ENCODE measurements at regions not wholly inside any gene's neighbourhood (a gene's known extent, or its start where the extent isn't known, plus 50 kb on each side); places are given as distances from the start of the nearest gene placed in this dataset.

DNA sequence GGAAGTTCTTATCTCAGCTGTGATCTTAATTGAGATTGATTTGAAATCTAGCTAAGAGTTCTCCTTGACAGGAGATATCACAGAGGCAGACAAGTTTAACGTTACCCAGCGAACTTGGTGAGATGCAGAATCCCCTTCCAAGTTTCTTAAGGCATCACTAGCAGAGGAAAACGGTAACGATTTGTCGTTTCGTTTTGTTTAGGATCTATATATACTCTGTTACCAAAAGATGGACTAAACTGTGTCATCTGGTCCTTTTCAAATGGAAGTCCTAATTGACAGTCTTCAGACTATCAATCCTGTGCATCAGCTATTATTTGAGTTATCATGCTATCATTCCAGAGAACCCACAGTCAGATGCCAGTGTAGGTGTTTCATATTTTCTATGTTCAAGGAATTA lies 316.7 kb upstream of the SORCS1 start (continued):
- TF ChIP-seq, protein P1, sequence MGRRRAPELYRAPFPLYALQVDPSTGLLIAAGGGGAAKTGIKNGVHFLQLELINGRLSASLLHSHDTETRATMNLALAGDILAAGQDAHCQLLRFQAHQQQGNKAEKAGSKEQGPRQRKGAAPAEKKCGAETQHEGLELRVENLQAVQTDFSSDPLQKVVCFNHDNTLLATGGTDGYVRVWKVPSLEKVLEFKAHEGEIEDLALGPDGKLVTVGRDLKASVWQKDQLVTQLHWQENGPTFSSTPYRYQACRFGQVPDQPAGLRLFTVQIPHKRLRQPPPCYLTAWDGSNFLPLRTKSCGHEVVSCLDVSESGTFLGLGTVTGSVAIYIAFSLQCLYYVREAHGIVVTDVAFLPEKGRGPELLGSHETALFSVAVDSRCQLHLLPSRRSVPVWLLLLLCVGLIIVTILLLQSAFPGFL (CRISPR knock-in tag; IDR thresholded peaks at IDR 0.05; ENCODE audit: borderline replicate concordance), result no peak

DNA sequence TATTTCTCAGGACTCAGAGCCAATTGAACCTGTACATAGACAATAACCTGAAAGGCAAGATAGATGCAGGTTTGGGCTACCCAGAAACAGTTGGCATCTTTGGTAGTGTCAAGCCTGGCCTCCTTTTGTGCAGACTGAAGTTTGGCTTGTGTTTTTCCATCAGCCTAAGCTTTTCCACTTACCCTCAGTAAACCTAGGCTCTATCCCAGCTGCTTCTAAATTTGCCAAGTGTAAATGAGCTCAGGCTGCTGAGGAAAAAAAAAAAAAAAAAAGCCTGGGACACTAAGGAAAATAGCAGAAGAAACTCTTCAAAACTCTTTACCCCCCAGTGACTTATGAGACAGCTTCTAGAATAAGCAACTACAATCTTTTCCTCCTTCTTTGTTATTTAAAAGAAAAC lies 316.3 kb upstream of the SORCS1 start:
- peaks cover 19% of the 10 kb centered on the region for H3K9me3 Mint-ChIP-seq
- H3K27ac Mint-ChIP-seq, result no peak overlapping the region
- no peak for TF ChIP-seq FOXK1 (CRISPR knock-in tag; IDR thresholded peaks at IDR 0.05)
- peaks cover 2% of the 10 kb centered on the region; the same call in 1 of the 2 replicates for H3K36me3 Mint-ChIP-seq
- ChIA-PET POLR2A (no interaction called here), CTCF (no interaction called here)
- H3K4me1 Mint-ChIP-seq, result peaks cover 11% of the 10 kb centered on the region
- DNase-seq (ENCODE audit: low spot score), result no peak
- ATAC-seq, result no peak
- H3K4me3 Mint-ChIP-seq, result no peak overlapping the region
- peaks cover 2% of the 10 kb centered on the region; the same call in 1 of the 2 replicates for H3K27me3 Mint-ChIP-seq (ENCODE audit: low read depth)

DNA sequence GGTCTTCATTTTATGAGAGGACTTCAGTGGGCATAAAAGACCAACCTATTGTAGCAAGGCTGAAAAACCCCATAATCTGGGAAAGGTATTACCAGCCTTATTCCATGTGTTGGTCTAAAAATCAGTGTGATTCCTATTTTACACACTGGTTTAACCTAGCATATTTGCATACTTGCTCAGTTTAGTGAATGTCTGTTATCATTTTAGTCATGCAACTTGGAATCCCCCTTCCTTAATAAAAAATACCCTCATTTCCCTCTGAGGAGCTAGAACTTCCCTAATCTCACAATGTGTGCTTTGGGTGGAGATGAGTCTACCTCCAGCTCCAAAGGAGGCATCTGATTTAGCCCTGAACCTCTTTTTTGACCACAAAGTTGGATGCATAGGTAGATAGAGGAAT lies 312.8 kb upstream of the SORCS1 start:
- H3K27ac Mint-ChIP-seq, result no peak overlapping the region
- peaks cover 2% of the 10 kb centered on the region; the same call in 1 of the 2 replicates for H3K27me3 Mint-ChIP-seq (ENCODE audit: low read depth)
- TF ChIP-seq ZNF219 (CRISPR knock-in tag; IDR thresholded peaks at IDR 0.05; ENCODE audit: borderline replicate concordance), result no peak
- TF ChIP-seq SP1 (CRISPR knock-in tag; conservative IDR thresholded peaks at IDR 0.05), result no peak
- no peak for TF ChIP-seq EMX1 (CRISPR knock-in tag; IDR thresholded peaks at IDR 0.05)
- no peak for TF ChIP-seq ZBTB21 (CRISPR knock-in tag; IDR thresholded peaks at IDR 0.05; ENCODE audit: borderline replicate concordance)
- TF ChIP-seq, protein P2, sequence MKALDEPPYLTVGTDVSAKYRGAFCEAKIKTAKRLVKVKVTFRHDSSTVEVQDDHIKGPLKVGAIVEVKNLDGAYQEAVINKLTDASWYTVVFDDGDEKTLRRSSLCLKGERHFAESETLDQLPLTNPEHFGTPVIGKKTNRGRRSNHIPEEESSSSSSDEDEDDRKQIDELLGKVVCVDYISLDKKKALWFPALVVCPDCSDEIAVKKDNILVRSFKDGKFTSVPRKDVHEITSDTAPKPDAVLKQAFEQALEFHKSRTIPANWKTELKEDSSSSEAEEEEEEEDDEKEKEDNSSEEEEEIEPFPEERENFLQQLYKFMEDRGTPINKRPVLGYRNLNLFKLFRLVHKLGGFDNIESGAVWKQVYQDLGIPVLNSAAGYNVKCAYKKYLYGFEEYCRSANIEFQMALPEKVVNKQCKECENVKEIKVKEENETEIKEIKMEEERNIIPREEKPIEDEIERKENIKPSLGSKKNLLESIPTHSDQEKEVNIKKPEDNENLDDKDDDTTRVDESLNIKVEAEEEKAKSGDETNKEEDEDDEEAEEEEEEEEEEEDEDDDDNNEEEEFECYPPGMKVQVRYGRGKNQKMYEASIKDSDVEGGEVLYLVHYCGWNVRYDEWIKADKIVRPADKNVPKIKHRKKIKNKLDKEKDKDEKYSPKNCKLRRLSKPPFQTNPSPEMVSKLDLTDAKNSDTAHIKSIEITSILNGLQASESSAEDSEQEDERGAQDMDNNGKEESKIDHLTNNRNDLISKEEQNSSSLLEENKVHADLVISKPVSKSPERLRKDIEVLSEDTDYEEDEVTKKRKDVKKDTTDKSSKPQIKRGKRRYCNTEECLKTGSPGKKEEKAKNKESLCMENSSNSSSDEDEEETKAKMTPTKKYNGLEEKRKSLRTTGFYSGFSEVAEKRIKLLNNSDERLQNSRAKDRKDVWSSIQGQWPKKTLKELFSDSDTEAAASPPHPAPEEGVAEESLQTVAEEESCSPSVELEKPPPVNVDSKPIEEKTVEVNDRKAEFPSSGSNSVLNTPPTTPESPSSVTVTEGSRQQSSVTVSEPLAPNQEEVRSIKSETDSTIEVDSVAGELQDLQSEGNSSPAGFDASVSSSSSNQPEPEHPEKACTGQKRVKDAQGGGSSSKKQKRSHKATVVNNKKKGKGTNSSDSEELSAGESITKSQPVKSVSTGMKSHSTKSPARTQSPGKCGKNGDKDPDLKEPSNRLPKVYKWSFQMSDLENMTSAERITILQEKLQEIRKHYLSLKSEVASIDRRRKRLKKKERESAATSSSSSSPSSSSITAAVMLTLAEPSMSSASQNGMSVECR (CRISPR knock-in tag; IDR thresholded peaks at IDR 0.05; ENCODE audit: borderline replicate concordance), result no peak
- TF ChIP-seq, protein P3, sequence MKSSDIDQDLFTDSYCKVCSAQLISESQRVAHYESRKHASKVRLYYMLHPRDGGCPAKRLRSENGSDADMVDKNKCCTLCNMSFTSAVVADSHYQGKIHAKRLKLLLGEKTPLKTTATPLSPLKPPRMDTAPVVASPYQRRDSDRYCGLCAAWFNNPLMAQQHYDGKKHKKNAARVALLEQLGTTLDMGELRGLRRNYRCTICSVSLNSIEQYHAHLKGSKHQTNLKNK (CRISPR knock-in tag; IDR thresholded peaks at IDR 0.05), result no peak
- no peak for TF ChIP-seq NR3C1 (CRISPR knock-in tag; conservative IDR thresholded peaks at IDR 0.05; ENCODE audit: low read depth)
- 0 out of 2 replicates have a peak, but pooled peaks cover 6% of the 10 kb centered on the region for H3K4me1 Mint-ChIP-seq
- H3K4me3 Mint-ChIP-seq, result no peak overlapping the region
- H3K36me3 Mint-ChIP-seq, result peaks cover 2% of the 10 kb centered on the region; the same call in 1 of the 2 replicates
- ATAC-seq, result no peak
- no peak for DNase-seq (ENCODE audit: low spot score)
- peaks cover 7% of the 10 kb centered on the region for H3K9me3 Mint-ChIP-seq
- ChIA-PET CTCF (no interaction called here), POLR2A (no interaction called here)

DNA sequence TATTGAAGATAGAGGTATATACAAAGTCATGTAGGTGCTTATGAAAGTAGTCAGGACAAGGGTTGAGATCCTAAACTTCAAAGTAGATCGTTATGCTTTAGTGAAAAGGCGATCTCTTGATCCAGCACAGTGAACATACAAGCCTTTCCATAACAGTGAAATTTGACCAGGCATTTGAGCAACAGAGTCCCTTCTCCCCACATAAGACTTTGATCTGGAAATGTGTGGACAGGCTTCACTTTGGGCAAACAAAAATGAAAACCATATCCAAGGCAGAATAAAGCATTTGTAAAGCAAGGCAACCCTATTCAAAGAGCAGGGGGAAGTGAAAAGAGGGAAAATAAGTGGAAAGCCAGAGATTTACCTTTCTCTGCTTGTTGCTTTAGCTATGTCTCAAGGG lies 311.9 kb upstream of the SORCS1 start:
- no peak for ATAC-seq
- CTCF ChIA-PET, result no interaction called here

More for the DNA sequence above, 311.9 kb upstream of the SORCS1 start:
- Mint-ChIP-seq H3K27me3 (ENCODE audit: low read depth) (peaks cover 2% of the 10 kb centered on the region; the same call in 1 of the 2 replicates), H3K4me3 (no peak overlapping the region), H3K36me3 (no peaks in the 10 kb centered on the region; the same call in 1 of the 2 replicates), H3K9me3 (peaks cover 4% of the 10 kb centered on the region), H3K4me1 (peaks cover 12% of the 10 kb centered on the region; the same call in 1 of the 2 replicates), H3K27ac (no peak overlapping the region)
- TF ChIP-seq, protein P4, sequence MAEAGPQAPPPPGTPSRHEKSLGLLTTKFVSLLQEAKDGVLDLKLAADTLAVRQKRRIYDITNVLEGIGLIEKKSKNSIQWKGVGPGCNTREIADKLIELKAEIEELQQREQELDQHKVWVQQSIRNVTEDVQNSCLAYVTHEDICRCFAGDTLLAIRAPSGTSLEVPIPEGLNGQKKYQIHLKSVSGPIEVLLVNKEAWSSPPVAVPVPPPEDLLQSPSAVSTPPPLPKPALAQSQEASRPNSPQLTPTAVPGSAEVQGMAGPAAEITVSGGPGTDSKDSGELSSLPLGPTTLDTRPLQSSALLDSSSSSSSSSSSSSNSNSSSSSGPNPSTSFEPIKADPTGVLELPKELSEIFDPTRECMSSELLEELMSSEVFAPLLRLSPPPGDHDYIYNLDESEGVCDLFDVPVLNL (CRISPR knock-in tag; IDR thresholded peaks at IDR 0.05; ENCODE audit: borderline replicate concordance, low read depth), result no peak
- TF ChIP-seq, protein P5, sequence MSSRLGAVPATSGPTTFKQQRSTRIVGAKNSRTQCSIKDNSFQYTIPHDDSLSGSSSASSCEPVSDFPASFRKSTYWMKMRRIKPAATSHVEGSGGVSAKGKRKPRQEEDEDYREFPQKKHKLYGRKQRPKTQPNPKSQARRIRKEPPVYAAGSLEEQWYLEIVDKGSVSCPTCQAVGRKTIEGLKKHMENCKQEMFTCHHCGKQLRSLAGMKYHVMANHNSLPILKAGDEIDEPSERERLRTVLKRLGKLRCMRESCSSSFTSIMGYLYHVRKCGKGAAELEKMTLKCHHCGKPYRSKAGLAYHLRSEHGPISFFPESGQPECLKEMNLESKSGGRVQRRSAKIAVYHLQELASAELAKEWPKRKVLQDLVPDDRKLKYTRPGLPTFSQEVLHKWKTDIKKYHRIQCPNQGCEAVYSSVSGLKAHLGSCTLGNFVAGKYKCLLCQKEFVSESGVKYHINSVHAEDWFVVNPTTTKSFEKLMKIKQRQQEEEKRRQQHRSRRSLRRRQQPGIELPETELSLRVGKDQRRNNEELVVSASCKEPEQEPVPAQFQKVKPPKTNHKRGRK (CRISPR knock-in tag; IDR thresholded peaks at IDR 0.05; ENCODE audit: borderline replicate concordance), result no peak
- no peak for TF ChIP-seq GTF2I (CRISPR knock-in tag; conservative IDR thresholded peaks at IDR 0.05)
- DNase-seq (ENCODE audit: low spot score), result no peak
- POLR2A ChIA-PET, result no interaction called here

All from WTC11 (cell line).